ENCODE measurements at regions not wholly inside any gene's neighbourhood (a gene's known extent, or its start where the extent isn't known, plus 50 kb on each side); places are given as distances from the start of the nearest gene placed in this dataset.

DNA sequence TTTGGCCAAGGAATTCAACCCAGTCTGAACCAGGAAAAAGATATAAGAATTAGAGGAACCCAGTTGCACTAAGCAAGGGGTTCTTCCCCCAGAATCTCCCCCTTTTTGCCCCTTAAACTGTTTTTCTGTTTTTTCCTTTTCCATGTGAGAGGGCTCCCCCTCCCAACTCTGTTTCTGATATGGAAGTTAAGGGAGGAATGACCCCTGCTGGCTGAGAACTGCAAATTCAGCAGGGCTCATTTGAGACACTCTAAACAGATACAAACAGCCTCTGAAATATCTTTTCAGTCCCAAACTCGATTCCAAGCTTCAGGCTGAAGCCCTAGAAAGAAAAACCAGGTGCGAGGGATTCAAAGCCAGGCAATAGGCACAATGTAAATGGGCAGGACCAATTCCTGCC, 132.7 kb downstream of the SLC41A2 start:
- Histone ChIP-seq H3K9me3 (peaks cover 0 to 19% (median 6%) of the 10 kb centered on the region in 4 donors), H3K27me3 (no peaks in the 10 kb centered on the region), H3K27ac (no peak overlapping the region), H3K36me3 (no peaks in the 10 kb centered on the region), H3K4me1 (no peaks in the 10 kb centered on the region), H3K4me3 (no peak overlapping the region)
- TF ChIP-seq, protein P1, sequence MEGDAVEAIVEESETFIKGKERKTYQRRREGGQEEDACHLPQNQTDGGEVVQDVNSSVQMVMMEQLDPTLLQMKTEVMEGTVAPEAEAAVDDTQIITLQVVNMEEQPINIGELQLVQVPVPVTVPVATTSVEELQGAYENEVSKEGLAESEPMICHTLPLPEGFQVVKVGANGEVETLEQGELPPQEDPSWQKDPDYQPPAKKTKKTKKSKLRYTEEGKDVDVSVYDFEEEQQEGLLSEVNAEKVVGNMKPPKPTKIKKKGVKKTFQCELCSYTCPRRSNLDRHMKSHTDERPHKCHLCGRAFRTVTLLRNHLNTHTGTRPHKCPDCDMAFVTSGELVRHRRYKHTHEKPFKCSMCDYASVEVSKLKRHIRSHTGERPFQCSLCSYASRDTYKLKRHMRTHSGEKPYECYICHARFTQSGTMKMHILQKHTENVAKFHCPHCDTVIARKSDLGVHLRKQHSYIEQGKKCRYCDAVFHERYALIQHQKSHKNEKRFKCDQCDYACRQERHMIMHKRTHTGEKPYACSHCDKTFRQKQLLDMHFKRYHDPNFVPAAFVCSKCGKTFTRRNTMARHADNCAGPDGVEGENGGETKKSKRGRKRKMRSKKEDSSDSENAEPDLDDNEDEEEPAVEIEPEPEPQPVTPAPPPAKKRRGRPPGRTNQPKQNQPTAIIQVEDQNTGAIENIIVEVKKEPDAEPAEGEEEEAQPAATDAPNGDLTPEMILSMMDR (IDR thresholded peaks at IDR 0.05), result no peak
- TF ChIP-seq POLR2AphosphoS5 (IDR thresholded peaks at IDR 0.05) (no peak), EP300 (IDR thresholded peaks at IDR 0.05) (no peak), POLR2A (IDR thresholded peaks at IDR 0.05) (no peak)
- 82% methylated on average over 2 of the region's 2 CpGs for WGBS, 2 donors
- intact Hi-C loops (cut with DNase I), result no loop called here
- no peak for DNase-seq

DNA sequence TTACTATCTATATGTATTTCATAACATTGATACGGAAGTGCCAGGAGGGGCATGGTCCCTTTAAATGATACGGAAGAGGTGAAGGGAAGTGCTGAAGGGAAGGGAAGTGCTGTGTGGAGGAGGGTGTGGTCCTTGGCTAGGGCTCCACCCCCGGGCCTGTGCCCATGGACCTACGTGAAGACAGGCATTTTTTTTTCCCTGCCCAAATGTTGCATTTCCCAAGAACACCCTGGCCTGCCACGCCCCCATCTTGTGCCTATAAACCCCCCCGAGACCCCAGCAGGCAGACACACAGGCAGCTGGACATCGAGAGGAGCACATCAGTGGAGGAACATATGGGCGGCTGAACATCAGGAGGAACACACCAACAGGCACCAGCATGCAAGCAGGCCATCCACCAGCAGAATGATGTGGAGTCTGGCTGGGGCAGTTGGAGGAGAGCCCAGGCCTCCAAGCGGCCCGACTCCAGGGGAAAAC, 134.1 kb downstream of the SLC41A2 start:
- no peak overlapping the region for H3K27ac ChIP-seq
- H3K36me3 ChIP-seq, result no peaks in the 10 kb centered on the region
- H3K4me3 ChIP-seq, result no peak overlapping the region
- H3K9me3 ChIP-seq, result peaks cover 0 to 19% (median 6%) of the 10 kb centered on the region in 4 donors
- DNase-seq, result no peak
- TF ChIP-seq POLR2AphosphoS5 (IDR thresholded peaks at IDR 0.05) (no peak), POLR2A (IDR thresholded peaks at IDR 0.05) (no peak), EP300 (IDR thresholded peaks at IDR 0.05) (no peak)
- TF ChIP-seq, protein P1 (IDR thresholded peaks at IDR 0.05), result no peak
- intact Hi-C loops (cut with DNase I), result no loop called here
- H3K27me3 ChIP-seq, result no peaks in the 10 kb centered on the region
- WGBS, 2 donors, result 88 to 93% methylated on average over 10 of the region's 10 CpGs
- H3K4me1 ChIP-seq, result no peaks in the 10 kb centered on the region

DNA sequence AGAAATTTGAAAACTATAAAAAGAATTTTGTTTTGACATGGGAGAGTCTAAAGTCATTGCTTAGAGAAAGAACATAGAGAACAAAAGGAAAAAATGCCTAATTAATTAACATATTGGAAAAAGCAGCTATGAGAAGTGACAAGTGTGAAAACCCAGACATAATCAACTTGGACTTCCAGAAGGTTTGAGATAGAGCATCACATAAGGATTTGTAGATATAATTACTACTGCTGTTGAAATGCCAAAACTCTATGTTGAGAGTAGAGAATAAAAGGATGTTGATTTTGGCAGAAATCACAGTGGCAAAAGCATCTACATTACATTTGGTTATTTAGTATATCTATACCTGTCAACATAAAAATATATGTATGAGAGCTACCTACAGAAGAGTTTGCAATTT, 135.1 kb downstream of the SLC41A2 start:
- DNase-seq, result no peak
- TF ChIP-seq POLR2A (IDR thresholded peaks at IDR 0.05), result no peak
- TF ChIP-seq POLR2AphosphoS5 (IDR thresholded peaks at IDR 0.05), result no peak
- TF ChIP-seq, protein P1 (IDR thresholded peaks at IDR 0.05), result no peak
- TF ChIP-seq EP300 (IDR thresholded peaks at IDR 0.05), result no peak
- H3K4me1 ChIP-seq, result no peaks in the 10 kb centered on the region

DNA sequence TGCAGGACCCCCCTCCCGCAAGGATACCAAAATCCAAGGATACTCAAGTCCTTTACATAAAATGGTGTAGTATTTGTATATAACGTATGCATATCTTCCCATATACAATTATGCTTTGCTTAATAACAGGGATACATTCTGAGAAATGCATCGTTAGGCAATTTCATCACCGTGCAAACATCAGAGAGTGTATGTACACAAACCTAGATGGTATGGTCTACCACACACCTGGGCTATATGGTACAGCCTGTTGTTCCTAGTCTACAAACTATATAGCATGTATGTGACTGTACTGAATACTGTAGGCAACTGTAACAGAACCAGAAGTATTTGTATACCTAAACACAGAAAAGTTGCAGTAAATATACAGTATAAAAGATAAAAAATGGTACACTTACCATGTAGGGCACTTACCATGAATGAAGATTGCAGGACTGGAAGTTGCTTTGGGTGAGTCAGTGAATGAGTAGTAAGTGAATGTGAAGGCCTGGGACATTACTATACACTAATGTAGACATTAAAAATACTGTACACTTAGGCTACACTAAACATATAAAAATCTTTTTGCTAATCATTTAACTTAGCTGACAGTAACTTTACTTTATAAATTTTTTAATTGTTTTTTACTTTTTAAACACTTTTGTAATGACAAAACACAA, 141.1 kb downstream of the SLC41A2 start:
- DNase-seq, result no peak
- Histone ChIP-seq H3K36me3 (no peaks in the 10 kb centered on the region), H3K27me3 (no peaks in the 10 kb centered on the region), H3K4me3 (no peak overlapping the region), H3K27ac (no peak overlapping the region), H3K9me3 (no peaks in the 10 kb centered on the region), H3K4me1 (no peaks in the 10 kb centered on the region)
- intact Hi-C loops (cut with DNase I), result no loop called here
- WGBS, 2 donors, result 81 to 88% methylated on average over 4 of the region's 4 CpGs
- TF ChIP-seq POLR2AphosphoS5 (IDR thresholded peaks at IDR 0.05) (no peak), POLR2A (IDR thresholded peaks at IDR 0.05) (no peak), EP300 (IDR thresholded peaks at IDR 0.05) (no peak)
- TF ChIP-seq, protein P1 (IDR thresholded peaks at IDR 0.05), result no peak

More for the DNA sequence above, 135.1 kb downstream of the SLC41A2 start:
- Histone ChIP-seq H3K4me3 (no peak overlapping the region), H3K9me3 (peaks cover 0 to 19% (median 6%) of the 10 kb centered on the region in 4 donors), H3K27me3 (no peaks in the 10 kb centered on the region), H3K36me3 (no peaks in the 10 kb centered on the region), H3K27ac (no peak overlapping the region)
- intact Hi-C loops (cut with DNase I), result no loop called here

GRCh38 chr12:104815935-104816334, 142.2 kb downstream of the SLC41A2 start:
- Histone ChIP-seq H3K9me3 (no peaks in the 10 kb centered on the region), H3K36me3 (no peaks in the 10 kb centered on the region), H3K4me1 (no peaks in the 10 kb centered on the region), H3K4me3 (no peak overlapping the region), H3K27ac (no peak overlapping the region), H3K27me3 (no peaks in the 10 kb centered on the region)
- intact Hi-C loops (cut with DNase I), result no loop called here
- no peak for DNase-seq
- TF ChIP-seq, protein P1 (IDR thresholded peaks at IDR 0.05), result no peak
- TF ChIP-seq POLR2A (IDR thresholded peaks at IDR 0.05) (no peak), POLR2AphosphoS5 (IDR thresholded peaks at IDR 0.05) (no peak)
- WGBS, 2 donors, result 90 to 93% methylated on average over 5 of the region's 5 CpGs

Measured in sigmoid colon (tissue), 6 donors.